ENCODE measurements at regions not wholly inside any gene's neighbourhood (a gene's known extent, or its start where the extent isn't known, plus 50 kb on each side); places are given as distances from the start of the nearest gene placed in this dataset.
A peak's percentile ranks its signal among the peaks of the same experiment; 100 is the strongest.
"Not testable (repeated sequence)": the region's sequence is repeated elsewhere in the genome, so short reads cannot be mapped to it uniquely, and the experiment has no call there.

- no peak for DNase-seq (ENCODE audit: low read depth in 1 of 2, low spot score in 2 of 2)
- H3K4me3 ChIP-seq (ENCODE audit: extremely low read depth in 1 of 4, insufficient read depth in 2 of 4, low read depth in 3 of 4, low read length in 4 of 4), result no peak overlapping the region
- H2BK120ac ChIP-seq (replicated peaks; ENCODE audit: low read depth, low read length), result no peak overlapping the region
- no peaks in the 10 kb centered on the region for H3K23me2 ChIP-seq (ENCODE audit: low read depth, low read length)
- H2BK20ac ChIP-seq (ENCODE audit: low read length), result no peak overlapping the region
- no peak overlapping the region for H3K4me2 ChIP-seq (ENCODE audit: insufficient read depth in 1 of 2, low read depth in 2 of 2, low read length in 2 of 2)
- no peak overlapping the region for H4K5ac ChIP-seq (ENCODE audit: insufficient read length, low read depth, low read length)
- no peak overlapping the region for H2BK15ac ChIP-seq (ENCODE audit: low read length)
- POLR2A ChIA-PET (ENCODE audit: partially characterized antibody), result no interaction called here
- H2AFZ ChIP-seq (ENCODE audit: low read length), result no peak overlapping the region
- no peak overlapping the region for H3K4ac ChIP-seq (replicated peaks; ENCODE audit: insufficient read length, low read depth, low read length)
- no peaks in the 10 kb centered on the region for H3K79me2 ChIP-seq (ENCODE audit: control insufficient read depth in 1 of 2, insufficient read depth in 2 of 2, low read length in 2 of 2)
- H3K27ac ChIP-seq (ENCODE audit: low read depth, low read length), result no peak overlapping the region
- H3K9me3 ChIP-seq (ENCODE audit: insufficient read depth in 2 of 2, low read depth in 1 of 2, low read length in 1 of 2), result no peaks in the 10 kb centered on the region
- 0 out of 2 replicates have a peak overlapping the region, but pooled peaks have one; percentile 80 for H4K8ac ChIP-seq (ENCODE audit: extremely low read depth, insufficient read depth, low read length)
- TF ChIP-seq KDM5A (IDR thresholded peaks at IDR 0.05; ENCODE audit: low read length), result no peak
- no peak overlapping the region for H2BK12ac ChIP-seq (ENCODE audit: low read depth, low read length)
- no peak overlapping the region for H3K23ac ChIP-seq (ENCODE audit: insufficient read length)
- H2BK5ac ChIP-seq (ENCODE audit: low read depth, low read length), result no peak overlapping the region
- H3K79me1 ChIP-seq (ENCODE audit: low read depth, low read length), result no peaks in the 10 kb centered on the region
- H3K14ac ChIP-seq (ENCODE audit: insufficient read length), result no peak overlapping the region
- no peak overlapping the region for H3K9ac ChIP-seq (replicated peaks in 1 of 4; ENCODE audit: extremely low read depth in 1 of 4, low read depth in 3 of 4, low read length in 3 of 4)
- H3K18ac ChIP-seq (ENCODE audit: extremely low read depth, low read length), result no peak overlapping the region
- H2AK5ac ChIP-seq (ENCODE audit: low read depth, low read length), result no peak overlapping the region
- no peak for FAIRE-seq
- H4K20me1 ChIP-seq (replicated peaks in 1 of 2; ENCODE audit: control insufficient read depth in 1 of 2, insufficient read depth in 2 of 2, low read length in 2 of 2), result no peaks in the 10 kb centered on the region
- WGBS, 2 experiments (ENCODE audit: extremely low coverage in 1 of 2, insufficient coverage in 1 of 2, insufficient read length in 1 of 2, insufficient replicate concordance in 2 of 2, low coverage in 1 of 2, low lambda C conversion rate in 2 of 2, missing lambda C conversion rate in 1 of 2), result 71% methylated on average over 4 of the region's 4 CpGs; no CpG with 5 or more reads in 1 of the 2 experiments
- H3K27me3 ChIP-seq (replicated peaks in 1 of 4; ENCODE audit: control insufficient read depth in 3 of 4, extremely low read depth in 1 of 4, insufficient read depth in 3 of 4, low read length in 3 of 4), result no peaks in the 10 kb centered on the region; a peak in 1 of 7 replicates
- no peaks in the 10 kb centered on the region for H3K36me3 ChIP-seq (ENCODE audit: control insufficient read depth in 2 of 4, insufficient read depth in 4 of 4, low read length in 3 of 4)
- no peak overlapping the region for H4K91ac ChIP-seq (replicated peaks; ENCODE audit: insufficient read length, low read length)
- no peak overlapping the region for H3K56ac ChIP-seq (replicated peaks; ENCODE audit: insufficient read length, low read depth, low read length)
- no peaks in the 10 kb centered on the region for H3K4me1 ChIP-seq (replicated peaks in 1 of 4; ENCODE audit: control insufficient read depth in 3 of 4, insufficient read depth in 4 of 4, low read length in 3 of 4)
- CTCF ChIA-PET (ENCODE audit: partially characterized antibody), result interaction anchor here (1.2 to 1.6 kb wide), 4 partner anchors 9 to 32 kb away, joined by 3 to 5 read pairs (median 4); no protein-coding TSS in a partner anchor
These were observed 85.2 kb upstream of the UFL1 start for GRCh38 chr6:96436398-96436797.

DNA sequence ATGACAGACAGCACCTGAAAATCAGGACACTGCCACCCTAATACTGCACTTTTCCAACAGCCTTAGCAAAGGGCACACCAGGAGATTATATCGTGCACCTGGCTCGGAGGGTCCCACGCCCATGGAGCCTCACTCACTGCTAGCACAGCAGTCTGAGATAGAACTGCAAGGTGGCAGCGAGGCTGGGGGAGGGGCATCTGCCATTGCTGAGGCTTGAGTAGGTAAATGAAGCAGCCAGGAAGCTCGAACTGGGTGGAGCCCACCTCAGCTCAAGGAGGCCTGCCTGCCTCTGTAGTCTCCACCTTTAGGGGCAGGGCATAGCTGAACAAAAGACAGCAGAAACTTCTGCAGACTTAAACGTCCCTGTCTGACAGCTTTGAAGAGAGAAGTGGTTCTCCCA, 84.4 kb upstream of the UFL1 start:
- not testable (repeated sequence) for H2AFZ ChIP-seq (ENCODE audit: low read length); H3K4me1 ChIP-seq (replicated peaks in 1 of 4; ENCODE audit: control insufficient read depth in 3 of 4, insufficient read depth in 4 of 4, low read length in 3 of 4); H3K23me2 ChIP-seq (ENCODE audit: low read depth, low read length); H3K4ac ChIP-seq (replicated peaks; ENCODE audit: insufficient read length, low read depth, low read length); H3K36me3 ChIP-seq (ENCODE audit: control insufficient read depth in 2 of 4, insufficient read depth in 4 of 4, low read length in 3 of 4); DNase-seq (ENCODE audit: low read depth in 1 of 2, low spot score in 2 of 2); H2BK20ac ChIP-seq (ENCODE audit: low read length); H2BK12ac ChIP-seq (ENCODE audit: low read depth, low read length); H3K4me3 ChIP-seq (ENCODE audit: extremely low read depth in 1 of 4, insufficient read depth in 2 of 4, low read depth in 3 of 4, low read length in 4 of 4); H3K14ac ChIP-seq (ENCODE audit: insufficient read length); H2AK5ac ChIP-seq (ENCODE audit: low read depth, low read length); H4K8ac ChIP-seq (ENCODE audit: extremely low read depth, insufficient read depth, low read length); H2BK5ac ChIP-seq (ENCODE audit: low read depth, low read length); H2BK120ac ChIP-seq (replicated peaks; ENCODE audit: low read depth, low read length); H3K4me2 ChIP-seq (ENCODE audit: insufficient read depth in 1 of 2, low read depth in 2 of 2, low read length in 2 of 2); FAIRE-seq; H4K91ac ChIP-seq (replicated peaks; ENCODE audit: insufficient read length, low read length); H3K79me1 ChIP-seq (ENCODE audit: low read depth, low read length); H3K9ac ChIP-seq (replicated peaks in 1 of 4; ENCODE audit: extremely low read depth in 1 of 4, low read depth in 3 of 4, low read length in 3 of 4); H3K27me3 ChIP-seq (replicated peaks in 1 of 4; ENCODE audit: control insufficient read depth in 3 of 4, extremely low read depth in 1 of 4, insufficient read depth in 3 of 4, low read length in 3 of 4); H3K56ac ChIP-seq (replicated peaks; ENCODE audit: insufficient read length, low read depth, low read length); H3K79me2 ChIP-seq (ENCODE audit: control insufficient read depth in 1 of 2, insufficient read depth in 2 of 2, low read length in 2 of 2); H2BK15ac ChIP-seq (ENCODE audit: low read length); H3K23ac ChIP-seq (ENCODE audit: insufficient read length); H4K20me1 ChIP-seq (replicated peaks in 1 of 2; ENCODE audit: control insufficient read depth in 1 of 2, insufficient read depth in 2 of 2, low read length in 2 of 2); H3K27ac ChIP-seq (ENCODE audit: low read depth, low read length); H3K9me3 ChIP-seq (ENCODE audit: insufficient read depth in 2 of 2, low read depth in 1 of 2, low read length in 1 of 2); H3K18ac ChIP-seq (ENCODE audit: extremely low read depth, low read length); H4K5ac ChIP-seq (ENCODE audit: insufficient read length, low read depth, low read length)
- 83% methylated on average over 6 of the region's 6 CpGs; no CpG with 5 or more reads in 1 of the 2 experiments for WGBS, 2 experiments (ENCODE audit: extremely low coverage in 1 of 2, insufficient coverage in 1 of 2, insufficient read length in 1 of 2, insufficient replicate concordance in 2 of 2, low coverage in 1 of 2, low lambda C conversion rate in 2 of 2, missing lambda C conversion rate in 1 of 2)
- POLR2A ChIA-PET (ENCODE audit: partially characterized antibody), result interaction anchor here (0.6 to 1.2 kb wide), 2 partner anchors 9 to 310 kb away, joined by 3 read pairs; no protein-coding TSS in a partner anchor
- CTCF ChIA-PET (ENCODE audit: partially characterized antibody), result interaction anchor here (1.2 to 1.6 kb wide), 6 partner anchors 10 to 408 kb away, joined by 3 to 5 read pairs (median 3); no protein-coding TSS in a partner anchor
